Tibial artery (tissue), 4 donors: ENCODE measurements at regions not wholly inside any gene's neighbourhood (a gene's known extent, or its start where the extent isn't known, plus 50 kb on each side); places are given as distances from the start of the nearest gene placed in this dataset.

Source experiments
- DNase-seq, 2 donors: peaks; one replicate each; pipeline ENCODE4 v3.0.0-alpha.2; 2019
- H3K27ac ChIP-seq, 2 donors: fragments of 200-600 bp; sonication (generic) in 1 of 2; 1 replicate in 1 of 2; 2 replicates in 1 of 2; pipeline ENCODE4 v1.5.1; 2018 to 2019; ENCODE audit warnings: mild to moderate bottlenecking in 1 of 2
- H3K27me3 ChIP-seq, 2 donors: fragments of 200-600 bp; sonication (generic) in 1 of 2; one replicate each; pipeline versions ENCODE4 v1.5.1 to v1.6.0; 2016 to 2019
- H3K36me3 ChIP-seq, 3 donors: fragments of 200-600 bp; sonication (generic) in 2 of 3; one replicate each; pipeline ENCODE4 v1.5.1; 2016 to 2019; ENCODE audit warnings: mild to moderate bottlenecking in 2 of 3
- H3K4me1 ChIP-seq, 4 donors: fragments of 200-600 bp; sonication (generic) in 2 of 4; 1 replicate in 3 of 4; 2 replicates in 1 of 4; pipeline ENCODE4 v1.5.1; 2016 to 2019
- H3K4me3 ChIP-seq, 2 donors: fragments of 200-600 bp; sonication (generic) in 1 of 2; 1 replicate in 1 of 2; 2 replicates in 1 of 2; pipeline ENCODE4 v1.5.1; 2018 to 2019; ENCODE audit warnings: mild to moderate bottlenecking in 2 of 2
- H3K9me3 ChIP-seq, 3 donors: fragments of 200-600 bp; sonication (generic) in 1 of 3; one replicate each; pipeline ENCODE4 v1.5.1; 2016 to 2019
- intact Hi-C: fragments of 100-400 bp; cut with DNase I; formaldehyde crosslinking; loops from one replicate; pipeline ENCODE4 v1.15.0; 2023; ENCODE audit warnings: low total_unique reads
- TF ChIP-seq, protein P1 (sequence below), 2 experiments: fragments of 200-600 bp in 1 of 2; fragments of 450-650 bp in 1 of 2; IDR thresholded peaks; one replicate each; pipeline ENCODE4 v1.5.1; 2017 to 2019; ENCODE audit warnings: antibody characterized with exemption in 2 of 2, mild to moderate bottlenecking in 1 of 2, moderate library complexity in 1 of 2

DNA sequence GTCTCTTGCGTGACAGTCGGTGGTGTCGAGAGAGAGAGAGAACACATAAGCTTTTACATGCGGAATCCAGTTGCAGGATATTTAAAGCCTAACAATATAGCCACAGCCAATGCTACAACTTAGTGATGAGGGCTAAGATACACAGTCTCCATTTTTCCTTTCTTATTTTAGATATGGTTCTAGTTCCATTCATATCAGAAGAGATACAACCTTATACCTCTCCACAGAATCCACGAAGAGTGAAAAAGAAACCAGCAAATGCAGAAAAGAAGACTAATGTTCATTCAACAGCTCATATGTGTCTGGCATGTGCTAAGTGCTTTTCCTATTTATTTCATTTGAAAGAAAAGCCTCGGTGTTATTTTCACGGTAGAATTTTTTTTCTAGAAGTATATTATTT lies 249.0 kb upstream of the SLITRK1 start:
- no peak overlapping the region for H3K4me3 ChIP-seq
- no peaks in the 10 kb centered on the region for H3K27me3 ChIP-seq
- no peaks in the 10 kb centered on the region for H3K36me3 ChIP-seq
- H3K9me3 ChIP-seq: no peaks in the 10 kb centered on the region
- no peak for DNase-seq
- TF ChIP-seq, protein P1, sequence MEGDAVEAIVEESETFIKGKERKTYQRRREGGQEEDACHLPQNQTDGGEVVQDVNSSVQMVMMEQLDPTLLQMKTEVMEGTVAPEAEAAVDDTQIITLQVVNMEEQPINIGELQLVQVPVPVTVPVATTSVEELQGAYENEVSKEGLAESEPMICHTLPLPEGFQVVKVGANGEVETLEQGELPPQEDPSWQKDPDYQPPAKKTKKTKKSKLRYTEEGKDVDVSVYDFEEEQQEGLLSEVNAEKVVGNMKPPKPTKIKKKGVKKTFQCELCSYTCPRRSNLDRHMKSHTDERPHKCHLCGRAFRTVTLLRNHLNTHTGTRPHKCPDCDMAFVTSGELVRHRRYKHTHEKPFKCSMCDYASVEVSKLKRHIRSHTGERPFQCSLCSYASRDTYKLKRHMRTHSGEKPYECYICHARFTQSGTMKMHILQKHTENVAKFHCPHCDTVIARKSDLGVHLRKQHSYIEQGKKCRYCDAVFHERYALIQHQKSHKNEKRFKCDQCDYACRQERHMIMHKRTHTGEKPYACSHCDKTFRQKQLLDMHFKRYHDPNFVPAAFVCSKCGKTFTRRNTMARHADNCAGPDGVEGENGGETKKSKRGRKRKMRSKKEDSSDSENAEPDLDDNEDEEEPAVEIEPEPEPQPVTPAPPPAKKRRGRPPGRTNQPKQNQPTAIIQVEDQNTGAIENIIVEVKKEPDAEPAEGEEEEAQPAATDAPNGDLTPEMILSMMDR (IDR thresholded peaks at IDR 0.05): no peak
- H3K27ac ChIP-seq: no peak overlapping the region
- H3K4me1 ChIP-seq: no peaks in the 10 kb centered on the region
- intact Hi-C loops: no loop called here

DNA sequence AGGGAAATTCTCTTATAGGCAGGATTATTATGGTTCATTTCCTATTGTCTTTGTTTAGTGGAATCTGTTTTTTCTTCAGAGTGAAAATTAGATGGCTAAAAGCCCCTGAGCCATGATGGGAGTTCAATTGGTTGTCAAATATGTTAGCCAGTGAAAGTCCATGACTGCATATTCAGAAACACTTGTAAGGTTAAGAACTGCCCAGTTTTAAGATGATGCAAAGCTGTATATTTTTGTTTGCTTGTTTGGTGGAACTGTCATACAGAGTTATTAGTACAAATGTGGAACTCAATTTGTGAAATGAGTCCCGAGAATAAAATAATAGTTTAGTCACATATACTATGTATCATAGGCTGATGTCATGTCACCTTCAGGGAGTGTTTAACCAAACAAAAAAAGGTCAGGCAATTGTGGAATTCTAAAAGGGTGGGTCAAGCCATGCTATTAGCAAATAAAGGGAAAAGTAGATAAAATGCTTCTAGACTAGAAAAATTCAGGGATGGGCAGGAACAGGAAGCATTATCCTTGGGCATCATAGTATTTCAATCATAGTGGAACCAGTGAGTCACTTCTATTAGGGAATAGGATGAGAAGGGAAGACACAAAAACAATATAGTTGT lies 248.3 kb upstream of the SLITRK1 start:
- Histone ChIP-seq H3K27me3 (no peaks in the 10 kb centered on the region), H3K4me1 (no peaks in the 10 kb centered on the region), H3K9me3 (no peaks in the 10 kb centered on the region), H3K4me3 (no peak overlapping the region), H3K27ac (no peak overlapping the region), H3K36me3 (no peaks in the 10 kb centered on the region)
- TF ChIP-seq, protein P1 (IDR thresholded peaks at IDR 0.05): no peak
- no peak for DNase-seq
- intact Hi-C loops: no loop called here

DNA sequence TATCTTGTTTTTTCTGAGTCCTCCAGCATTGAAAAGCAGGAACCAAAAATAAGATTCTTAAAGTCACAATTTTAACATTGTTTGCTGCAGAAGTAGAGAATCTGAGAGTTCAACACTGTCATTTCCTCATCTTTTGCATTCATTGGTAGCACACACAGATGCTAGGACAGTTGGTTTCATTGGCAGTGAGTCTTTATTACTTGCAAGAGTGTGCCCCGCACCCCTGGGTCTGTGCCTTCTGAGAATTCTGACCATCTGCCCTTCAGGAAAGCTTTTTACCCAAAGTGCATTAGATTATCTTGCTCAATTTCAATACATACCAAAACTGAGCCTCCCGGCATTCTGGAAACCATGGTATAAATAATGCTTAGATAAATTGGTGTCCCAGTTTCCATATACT lies 247.7 kb upstream of the SLITRK1 start:
- Histone ChIP-seq H3K27me3 (no peaks in the 10 kb centered on the region), H3K9me3 (no peaks in the 10 kb centered on the region), H3K4me1 (peaks cover 0 to 3% (median 0%) of the 10 kb centered on the region in 4 donors), H3K27ac (no peak overlapping the region), H3K4me3 (no peak overlapping the region), H3K36me3 (no peaks in the 10 kb centered on the region)
- TF ChIP-seq, protein P1 (IDR thresholded peaks at IDR 0.05): no peak
- intact Hi-C loops: no loop called here
- DNase-seq: no peak

DNA sequence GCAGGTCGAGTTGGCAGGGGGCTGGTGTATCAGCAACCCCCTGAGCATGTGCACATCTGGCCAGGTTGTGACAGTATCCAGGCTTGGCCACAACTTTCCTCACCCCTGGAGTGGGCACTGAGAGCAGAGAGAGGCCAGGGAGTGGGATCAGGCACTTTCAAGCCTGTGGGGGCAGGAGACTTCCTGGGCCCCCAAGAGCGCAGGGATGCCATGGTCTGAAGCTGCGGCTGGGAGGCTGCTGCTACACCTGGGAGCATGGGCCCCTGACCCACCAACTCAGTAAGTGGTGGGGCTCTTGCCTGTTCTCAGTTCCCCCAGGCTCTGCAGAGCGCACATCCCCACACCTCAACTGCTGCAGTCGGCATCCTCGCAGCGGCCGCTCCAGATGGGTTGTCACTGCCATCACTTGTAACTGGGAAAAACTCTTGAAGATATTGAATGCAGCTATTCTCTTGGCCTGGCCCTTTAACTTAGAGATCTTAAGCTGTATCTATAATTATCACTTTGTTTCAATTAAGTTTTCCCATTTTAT lies 245.4 kb upstream of the SLITRK1 start:
- TF ChIP-seq, protein P1 (IDR thresholded peaks at IDR 0.05): no peak
- no peaks in the 10 kb centered on the region for H3K9me3 ChIP-seq
- intact Hi-C loops: no loop called here
- no peak for DNase-seq
- no peaks in the 10 kb centered on the region for H3K27me3 ChIP-seq
- H3K4me3 ChIP-seq: no peak overlapping the region
- H3K4me1 ChIP-seq: peaks cover 0 to 7% (median 0%) of the 10 kb centered on the region in 4 donors
- no peak overlapping the region for H3K27ac ChIP-seq
- no peaks in the 10 kb centered on the region for H3K36me3 ChIP-seq

DNA sequence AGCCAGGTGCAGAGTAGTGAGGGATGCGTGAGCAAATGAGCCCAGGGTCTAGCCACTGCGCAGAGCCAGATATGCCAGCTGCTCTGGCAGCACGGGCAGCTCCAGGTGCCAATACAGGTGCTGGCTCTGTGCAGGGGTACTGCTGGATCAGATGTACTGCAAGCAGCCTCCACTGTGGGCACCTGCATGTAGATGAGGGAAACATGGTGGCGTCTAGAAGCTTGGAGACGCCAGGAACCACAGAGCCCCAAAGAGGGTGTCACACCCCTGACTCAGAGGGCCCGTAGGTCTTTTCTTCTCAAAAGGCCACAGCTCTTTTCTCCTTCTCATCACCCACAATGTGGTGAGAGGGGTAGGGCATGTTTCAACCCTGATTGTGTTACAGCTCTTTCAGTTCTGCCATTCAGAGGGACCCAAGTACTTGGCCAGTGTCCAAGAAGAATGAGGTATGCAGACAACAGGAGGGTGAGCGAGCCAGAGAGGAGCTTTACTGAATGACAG lies 244.4 kb upstream of the SLITRK1 start:
- DNase-seq: no peak
- intact Hi-C loops: no loop called here
- peaks cover 0 to 10% (median 0%) of the 10 kb centered on the region in 4 donors for H3K4me1 ChIP-seq

More for the DNA sequence above, 244.4 kb upstream of the SLITRK1 start:
- Histone ChIP-seq H3K9me3 (no peaks in the 10 kb centered on the region), H3K36me3 (no peaks in the 10 kb centered on the region), H3K27me3 (no peaks in the 10 kb centered on the region), H3K4me3 (no peak overlapping the region), H3K27ac (no peak overlapping the region)
- TF ChIP-seq, protein P1 (IDR thresholded peaks at IDR 0.05): no peak
